ENCODE measurements at regions not wholly inside any gene's neighbourhood (a gene's known extent, or its start where the extent isn't known, plus 50 kb on each side); places are given as distances from the start of the nearest gene placed in this dataset.
A peak's percentile ranks its signal among the peaks of the same experiment; 100 is the strongest.
"Not testable (repeated sequence)": the region's sequence is repeated elsewhere in the genome, so short reads cannot be mapped to it uniquely, and the experiment has no call there.

DNA sequence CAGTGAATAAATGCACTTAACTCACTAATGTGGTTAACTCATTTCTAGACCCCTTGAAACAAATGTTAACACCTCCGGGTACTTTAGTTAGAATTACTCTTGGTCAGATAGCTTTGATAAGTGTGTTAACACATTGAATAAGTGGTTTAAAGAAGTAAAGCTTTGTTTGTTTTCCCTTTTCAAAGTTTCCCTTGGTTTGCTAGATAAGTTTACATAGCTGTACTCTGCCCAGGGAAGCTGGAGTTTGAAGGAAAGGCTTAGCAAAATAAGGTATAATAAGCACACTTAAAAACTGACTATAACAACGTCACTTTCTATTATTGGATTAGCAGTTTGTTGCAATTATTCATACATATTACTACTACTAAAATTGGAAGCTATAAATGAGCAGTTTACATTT, 1233.9 kb upstream of the ADGRL2 start:
- DNase-seq = no peak

DNA sequence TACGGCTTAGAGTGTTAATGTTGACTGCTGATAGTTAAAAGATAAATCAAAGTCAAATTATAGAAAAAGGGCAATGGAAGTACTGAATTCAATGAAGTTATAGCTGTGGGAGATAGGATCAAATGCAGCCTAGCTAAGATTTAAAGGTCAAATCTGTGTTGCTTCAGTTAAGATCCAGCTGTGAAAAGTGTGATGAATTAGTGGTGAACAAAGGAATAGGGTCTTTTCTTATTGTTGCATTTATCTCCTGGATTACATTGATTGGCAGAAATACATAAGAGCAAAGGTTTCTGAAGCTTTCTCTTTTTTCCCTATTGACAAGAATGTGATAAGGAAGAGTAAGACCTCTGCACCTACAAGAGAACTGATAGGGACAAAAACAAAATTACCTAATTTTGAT, 1234.6 kb upstream of the ADGRL2 start:
- DNase-seq = no peak

DNA sequence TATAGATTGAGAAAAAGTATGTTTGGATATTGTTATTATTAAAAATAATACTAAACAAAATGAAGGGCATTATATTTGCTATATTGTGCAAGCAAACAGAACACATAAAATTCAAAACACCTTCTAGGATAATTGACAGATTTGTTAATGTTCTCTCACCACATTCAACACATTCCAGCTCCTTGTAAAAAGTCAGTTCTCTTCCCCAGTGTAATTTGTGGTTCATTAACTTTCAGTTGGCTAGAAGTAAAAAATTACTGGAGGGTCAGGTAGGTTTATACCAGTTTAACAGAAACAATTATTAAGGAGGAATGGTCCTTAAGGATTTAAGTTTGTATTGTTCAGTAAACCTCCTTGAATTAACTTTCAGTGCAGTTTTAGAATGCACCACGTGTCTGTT, 1235.3 kb upstream of the ADGRL2 start:
- no peak for DNase-seq

DNA sequence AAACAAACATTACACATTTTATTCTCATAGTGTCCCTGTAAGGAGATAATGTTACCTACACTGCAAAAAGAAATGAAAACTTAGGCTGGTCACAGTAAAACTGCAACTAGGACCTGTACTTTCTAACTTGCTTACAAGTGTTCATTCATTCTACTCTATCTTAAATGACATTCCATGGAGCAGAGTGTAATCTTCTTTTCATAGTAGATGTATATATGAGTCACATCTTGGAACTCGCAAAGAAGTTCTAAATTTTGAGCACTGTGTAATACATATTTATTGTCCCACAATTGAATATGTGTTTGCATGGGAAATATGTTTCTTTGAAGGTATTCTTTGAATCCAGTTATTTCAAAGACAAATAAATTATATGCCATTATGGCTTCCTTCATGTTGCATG, 1258.5 kb upstream of the ADGRL2 start:
- peak; percentile 43 for DNase-seq

DNA sequence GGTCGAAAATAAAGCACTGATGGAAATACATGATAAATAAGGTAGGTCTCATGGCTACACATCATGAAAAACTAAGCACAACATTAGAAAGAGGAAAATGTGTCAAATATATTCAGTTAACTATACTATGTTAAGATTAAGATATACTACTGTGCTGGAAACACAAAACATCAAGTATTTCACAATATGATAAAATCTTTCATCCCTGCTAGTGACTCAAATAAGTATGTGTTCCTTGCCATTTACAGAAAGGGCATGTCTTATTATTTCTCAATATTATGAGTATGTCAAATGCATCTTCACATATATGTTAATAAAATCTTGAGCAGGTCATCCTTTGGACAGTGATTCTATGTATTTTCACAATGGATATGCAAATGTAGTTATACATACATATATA, 1260.1 kb upstream of the ADGRL2 start:
- DNase-seq = no peak

DNA sequence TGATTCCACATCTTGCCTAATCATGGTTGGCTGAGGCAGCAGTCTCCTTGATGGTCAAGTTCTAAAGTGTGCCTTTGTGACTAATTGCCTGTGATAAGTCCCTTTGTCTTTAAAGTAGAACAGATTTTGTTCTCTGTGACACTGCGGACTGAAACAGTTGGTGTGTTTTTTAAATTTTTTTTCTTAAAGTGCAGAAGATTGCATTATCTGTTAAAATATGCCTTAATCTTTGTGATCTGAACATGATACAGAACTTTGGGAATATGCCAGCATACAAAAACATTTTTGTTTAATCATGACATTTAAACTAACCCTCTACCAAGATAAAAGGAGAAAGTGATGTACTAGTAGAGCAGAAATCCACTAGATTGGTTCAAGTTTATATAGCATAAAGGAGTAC, 1260.6 kb upstream of the ADGRL2 start:
- no peak for DNase-seq

DNA sequence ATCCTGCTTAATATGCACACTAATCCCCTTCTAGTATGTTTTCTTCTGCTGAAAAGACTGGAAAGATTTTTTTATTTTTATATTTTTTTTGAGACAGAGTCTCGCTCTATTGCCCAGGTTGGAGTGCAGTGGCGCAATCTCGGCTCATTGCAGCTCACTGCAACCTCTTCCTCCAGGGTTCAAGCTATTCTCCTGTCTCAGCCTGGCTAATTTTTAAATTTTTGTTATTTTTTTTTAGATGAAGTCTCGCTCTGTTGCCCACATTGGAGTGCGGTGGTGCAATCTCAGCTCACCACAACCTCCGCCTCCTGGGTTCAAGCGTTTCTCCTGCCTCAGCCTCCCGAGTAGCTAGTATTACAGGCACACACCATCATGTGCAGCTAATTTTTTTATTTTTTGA, 1261.4 kb upstream of the ADGRL2 start:
- DNase-seq = not testable (repeated sequence)

DNA sequence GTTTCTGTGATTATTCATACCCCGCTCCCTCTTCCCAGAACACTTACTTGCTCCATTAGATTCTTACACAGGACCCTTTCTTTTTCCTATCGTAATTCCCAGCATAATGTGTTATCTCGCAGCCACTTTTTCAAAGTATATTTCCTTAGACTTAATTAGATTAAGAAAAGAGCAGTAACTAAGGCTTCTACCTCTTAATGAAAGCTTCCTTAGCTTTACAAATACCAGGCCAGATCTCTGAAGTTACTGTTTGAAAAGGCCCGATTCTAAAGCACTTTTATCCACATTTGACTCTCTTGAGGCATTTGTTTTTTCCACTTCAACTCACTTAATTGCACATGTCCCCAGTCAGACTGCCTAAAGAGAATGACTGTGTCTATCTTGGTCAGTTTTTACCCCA, 1264.3 kb upstream of the ADGRL2 start:
- DNase-seq = no peak

DNA sequence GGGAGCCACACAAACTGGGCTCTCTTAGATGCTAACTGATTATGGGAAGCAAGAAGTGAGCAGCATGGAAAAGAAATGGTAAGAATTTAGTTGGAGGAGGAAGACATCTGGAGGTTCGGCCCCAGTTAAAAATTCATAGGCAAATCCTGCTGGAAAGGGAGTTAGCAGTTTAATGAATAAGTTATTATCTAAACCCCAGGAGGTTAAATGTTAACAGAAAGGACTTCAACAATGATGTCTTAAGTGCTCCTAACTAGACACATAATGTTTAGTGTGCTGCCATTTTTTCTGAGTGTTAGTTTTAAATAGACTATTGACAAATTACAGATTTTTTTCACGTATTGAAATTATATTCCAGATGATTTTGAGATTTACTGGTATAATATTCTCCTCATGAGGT, 1265.3 kb upstream of the ADGRL2 start:
- no peak for DNase-seq

DNA sequence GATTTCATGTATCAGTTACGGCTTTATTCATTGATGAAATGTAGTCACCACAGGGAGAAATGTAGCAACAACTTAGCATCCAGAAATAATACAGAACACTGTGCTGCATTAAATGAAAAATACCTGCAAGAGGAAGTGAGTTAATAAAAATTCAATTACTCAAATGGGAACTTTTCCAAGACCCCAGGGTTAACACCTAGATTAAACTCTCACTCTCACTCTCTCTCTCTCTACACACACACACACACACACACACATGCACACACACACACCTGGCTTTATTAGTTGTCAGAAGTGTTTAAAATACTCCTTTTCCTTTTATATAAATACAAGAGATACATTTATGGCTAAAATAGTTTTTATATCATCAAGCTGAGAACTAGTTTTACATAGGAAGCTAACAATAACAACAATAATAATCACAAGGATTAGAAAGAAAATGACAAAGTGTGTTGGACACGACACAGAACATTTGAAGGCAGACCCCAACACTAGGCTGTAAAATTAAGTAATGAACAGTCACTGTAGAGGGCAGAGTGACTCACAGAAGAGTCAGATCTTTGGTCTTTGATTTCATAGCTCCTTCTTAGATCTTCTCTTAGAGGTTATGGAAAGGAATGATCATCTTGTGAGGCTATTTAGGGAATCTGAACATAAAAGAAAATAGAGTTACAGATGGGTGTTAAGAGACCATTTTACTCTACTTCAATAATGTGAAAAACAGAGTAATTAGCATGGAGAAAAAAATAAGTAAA, 1266.0 kb upstream of the ADGRL2 start:
- peak; percentile 23 for DNase-seq

DNA sequence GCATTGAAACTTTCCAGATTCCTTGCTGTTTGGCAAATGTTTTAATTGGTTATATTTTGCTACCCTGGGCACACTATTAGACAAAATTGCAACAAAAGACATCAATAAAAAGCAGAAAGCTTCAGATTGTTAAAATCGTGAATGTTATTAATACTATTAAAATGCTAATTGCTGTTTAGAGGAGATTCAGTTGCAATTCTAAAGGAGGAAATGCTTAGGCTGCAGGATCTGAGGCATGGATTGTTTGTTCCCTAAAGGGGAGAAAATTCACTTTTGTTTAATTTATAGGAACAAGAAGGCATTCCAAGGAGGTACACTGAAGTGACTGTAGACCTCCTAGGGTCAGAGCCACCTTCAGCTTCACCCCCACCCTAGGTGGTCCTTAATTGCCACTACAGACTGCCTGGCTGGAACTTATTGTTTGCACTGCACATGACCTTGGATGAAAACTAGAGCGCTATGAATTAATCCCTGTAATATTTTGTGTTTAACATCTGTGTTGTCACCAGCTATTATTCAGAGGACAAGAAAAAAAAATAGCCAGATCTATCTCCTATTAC, 1266.9 kb upstream of the ADGRL2 start:
- DNase-seq = no peak

DNA sequence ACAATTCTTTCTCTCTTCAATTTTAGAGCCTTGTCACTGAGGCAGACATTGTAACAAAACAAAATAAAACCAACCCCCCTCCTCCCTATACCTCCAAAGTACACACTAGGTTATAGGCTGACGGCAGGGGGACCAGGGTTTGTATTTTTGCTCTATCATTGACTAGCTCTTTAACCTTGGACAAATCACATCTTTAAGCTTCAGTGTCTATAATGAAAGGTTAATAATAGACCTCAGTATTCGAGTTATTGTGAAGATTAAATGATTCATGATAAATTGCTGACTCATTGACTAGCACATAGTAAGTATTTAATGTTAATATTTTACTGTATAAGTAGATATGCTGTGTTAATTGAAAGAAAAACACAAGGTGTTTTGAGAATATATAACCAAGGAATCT, 1267.6 kb upstream of the ADGRL2 start:
- no peak for DNase-seq

DNA sequence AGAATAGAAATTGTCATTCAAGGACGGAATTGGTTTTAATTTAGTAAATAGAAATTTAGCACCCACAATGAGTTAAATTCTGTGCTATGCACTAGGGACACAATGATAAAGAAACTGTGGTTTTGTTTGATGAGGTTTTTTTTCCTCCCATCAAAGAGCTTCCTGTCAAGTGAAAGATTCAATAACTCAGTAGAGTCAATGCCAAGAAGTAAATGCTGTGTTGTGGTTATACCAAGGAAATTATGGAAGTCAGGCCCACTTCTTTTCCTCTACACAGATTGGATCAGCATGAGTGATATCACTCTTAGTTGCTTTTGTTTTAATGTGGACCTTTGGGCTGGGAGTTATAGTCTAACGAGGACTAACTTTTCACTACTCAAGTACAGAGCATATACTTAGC, 1269.6 kb upstream of the ADGRL2 start:
- peak; percentile 28 for DNase-seq

DNA sequence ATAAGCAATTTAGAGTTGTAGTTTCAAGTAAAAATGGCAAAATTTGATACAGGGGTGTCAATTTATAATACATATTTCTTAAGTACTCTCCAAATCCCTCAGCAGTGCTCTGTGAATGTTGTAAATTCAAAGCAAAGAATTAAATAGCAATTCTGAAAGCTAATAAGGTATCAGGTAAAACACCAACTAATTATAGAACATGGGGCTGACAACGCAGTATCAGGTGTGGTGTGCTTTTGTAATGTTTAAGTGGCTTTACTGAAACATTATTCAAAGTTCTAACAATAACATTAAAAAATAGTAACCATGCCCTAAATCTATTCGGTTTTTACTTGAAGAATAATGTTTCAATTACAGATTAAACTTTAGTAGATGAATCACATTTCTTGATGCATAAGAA, 1271.2 kb upstream of the ADGRL2 start:
- DNase-seq = no peak

DNA sequence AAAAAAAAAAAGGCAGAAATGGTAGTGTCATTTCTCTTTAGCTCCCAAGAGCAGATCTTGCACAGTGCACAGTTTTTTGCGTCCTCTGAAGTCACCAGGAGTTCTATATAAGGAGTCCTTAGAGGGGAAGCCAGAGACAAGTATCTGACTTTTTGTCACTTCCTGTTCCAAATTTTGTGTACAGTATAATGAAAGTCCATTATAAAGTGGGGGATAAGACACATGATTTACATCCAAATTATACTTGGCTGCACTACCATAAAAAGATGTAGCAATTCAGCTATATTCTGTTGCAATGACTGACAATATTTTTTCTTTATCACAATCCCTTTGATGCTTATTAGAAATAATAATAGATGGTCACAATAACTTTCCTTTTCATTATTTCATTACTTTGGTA, 1276.9 kb upstream of the ADGRL2 start:
- no peak for DNase-seq

DNA sequence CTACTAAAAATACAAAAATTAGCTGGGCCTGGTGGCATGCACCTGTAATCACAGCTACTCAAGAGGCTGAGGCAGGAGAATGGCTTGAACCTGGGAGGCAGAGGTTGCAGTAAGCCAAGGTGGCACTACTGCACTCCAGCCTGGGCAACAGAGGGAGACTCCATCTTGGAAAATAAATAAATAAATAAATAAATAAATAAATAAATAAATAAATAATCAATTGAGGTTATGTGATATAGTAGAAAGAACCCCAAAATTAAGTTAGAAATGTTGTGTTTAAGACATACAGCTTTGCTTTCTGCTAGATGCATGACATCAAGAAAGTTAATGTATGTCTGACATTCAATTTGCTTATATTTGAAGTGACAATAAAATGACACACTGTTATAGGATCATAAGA, 1277.7 kb upstream of the ADGRL2 start:
- not testable (repeated sequence) for DNase-seq

DNA sequence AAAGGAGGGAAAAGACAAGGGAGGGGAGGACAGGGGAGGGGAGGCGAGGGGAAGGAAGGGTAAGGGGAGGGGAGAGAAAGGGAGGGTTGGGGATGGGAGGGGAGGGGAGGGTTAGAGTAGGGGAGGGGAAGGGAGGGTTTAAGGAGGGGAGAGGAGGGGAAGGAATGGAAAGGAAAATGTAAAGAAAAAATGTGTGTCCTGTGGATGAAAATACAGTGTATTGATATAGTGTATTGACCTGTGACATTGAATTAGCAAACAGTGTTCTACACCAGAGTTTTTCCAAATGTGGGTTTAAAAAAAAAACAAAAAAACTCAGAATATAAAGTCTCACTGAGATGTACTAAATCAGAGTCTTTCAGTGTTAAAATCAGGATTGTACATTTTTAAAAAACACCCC, 1279.8 kb upstream of the ADGRL2 start:
- DNase-seq = no peak

DNA sequence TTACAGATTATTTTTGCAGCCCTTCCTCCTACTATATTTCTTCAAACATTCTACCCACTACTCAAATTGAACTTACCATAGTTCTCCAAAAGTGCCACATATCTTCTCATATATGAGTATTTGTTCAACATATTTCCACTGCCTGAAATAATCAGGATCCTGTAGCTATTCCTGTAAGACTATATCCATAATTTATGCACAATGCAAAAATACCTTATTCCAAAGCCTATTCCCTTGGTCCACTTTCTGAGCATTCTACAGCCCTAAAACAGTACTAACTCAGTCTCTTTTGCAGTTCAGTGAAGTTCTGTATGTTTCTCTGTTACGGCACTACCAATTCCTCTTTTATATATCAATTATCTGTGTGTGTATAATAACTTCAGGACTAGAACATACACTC, 1283.7 kb upstream of the ADGRL2 start:
- no peak for DNase-seq

DNA sequence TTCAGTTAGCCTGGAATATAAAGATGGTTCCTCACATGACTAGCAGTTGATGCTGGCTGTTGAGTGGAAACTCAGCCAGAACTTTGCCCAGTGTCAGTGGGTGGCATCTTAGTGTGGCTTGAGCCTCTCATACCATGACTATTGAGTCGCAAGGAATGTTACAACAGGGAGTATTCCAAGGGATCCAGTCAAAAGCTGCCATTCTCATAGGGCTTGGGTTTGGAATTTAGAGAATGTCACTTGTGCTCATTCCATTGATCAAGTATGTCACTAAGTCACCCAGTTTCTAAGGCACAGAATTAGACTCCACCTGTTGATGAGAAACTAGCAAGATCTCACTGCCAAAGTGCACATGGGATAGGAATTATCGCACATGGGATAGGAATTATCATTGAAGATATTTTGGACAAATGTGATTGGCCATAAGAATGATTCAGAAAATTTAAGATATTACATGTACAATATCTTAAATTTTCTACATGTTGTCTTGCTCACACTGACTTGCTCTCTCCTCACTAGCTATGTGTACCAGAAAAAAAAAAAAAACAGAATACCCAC, 1290.7 kb upstream of the ADGRL2 start:
- no peak for DNase-seq

DNA sequence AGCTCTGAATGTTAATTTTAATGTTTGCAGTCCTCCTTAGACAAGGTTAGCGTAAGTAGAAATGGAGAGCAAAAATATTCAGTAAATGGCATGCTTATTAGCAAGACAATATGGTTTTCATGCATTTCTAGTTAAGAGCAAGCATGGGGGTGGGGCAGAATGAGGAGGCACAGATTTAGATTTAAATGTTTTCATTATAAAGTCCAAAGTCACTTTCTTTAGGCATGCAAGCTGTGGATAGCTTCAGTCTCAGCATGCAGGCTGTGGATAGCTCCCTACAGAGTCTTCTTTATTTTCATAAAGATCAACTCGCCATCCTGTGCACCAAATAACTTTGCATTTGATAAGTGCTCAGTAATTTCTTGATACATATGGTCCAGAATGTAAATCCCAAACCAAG, 1294.5 kb upstream of the ADGRL2 start:
- no peak for DNase-seq

DNA sequence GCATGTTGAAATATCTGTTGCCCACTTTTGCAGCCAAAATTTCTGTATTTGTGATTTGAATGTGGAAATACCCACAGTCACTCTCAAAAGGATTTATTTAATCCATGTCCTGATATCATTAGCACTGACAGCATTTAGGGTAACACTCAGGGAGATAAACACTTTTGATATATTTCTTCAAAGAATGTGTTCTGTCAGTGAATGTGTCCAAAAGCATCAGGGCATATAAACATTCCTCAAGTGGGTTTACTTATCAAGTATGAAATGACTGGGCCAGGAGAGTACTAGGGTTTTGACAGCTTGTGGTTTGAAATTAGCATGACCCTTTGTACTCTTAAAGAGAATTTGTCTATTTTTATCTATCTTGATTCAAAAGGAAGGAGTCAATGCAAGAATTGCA, 1302.1 kb upstream of the ADGRL2 start:
- no peak for DNase-seq

DNA sequence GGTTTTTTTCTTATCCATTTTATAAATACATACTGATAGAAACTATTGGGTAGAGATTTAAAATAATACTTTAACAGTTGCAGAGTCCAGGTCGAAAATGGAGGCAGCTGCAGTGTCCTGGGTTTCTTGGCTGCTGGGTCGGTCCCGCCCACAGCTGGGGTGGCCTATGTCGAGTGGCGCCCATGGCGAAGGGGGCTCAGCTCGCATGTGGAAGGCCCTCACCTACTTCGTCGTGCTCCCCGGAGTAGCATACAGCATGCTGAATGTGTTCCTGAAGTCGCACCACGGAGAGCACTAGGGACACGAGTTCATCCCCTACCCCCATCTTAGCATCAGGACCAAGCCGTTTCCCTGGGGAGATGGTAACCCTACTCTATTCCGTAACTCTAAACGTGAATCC, 1304.9 kb upstream of the ADGRL2 start:
- DNase-seq = no peak

DNA sequence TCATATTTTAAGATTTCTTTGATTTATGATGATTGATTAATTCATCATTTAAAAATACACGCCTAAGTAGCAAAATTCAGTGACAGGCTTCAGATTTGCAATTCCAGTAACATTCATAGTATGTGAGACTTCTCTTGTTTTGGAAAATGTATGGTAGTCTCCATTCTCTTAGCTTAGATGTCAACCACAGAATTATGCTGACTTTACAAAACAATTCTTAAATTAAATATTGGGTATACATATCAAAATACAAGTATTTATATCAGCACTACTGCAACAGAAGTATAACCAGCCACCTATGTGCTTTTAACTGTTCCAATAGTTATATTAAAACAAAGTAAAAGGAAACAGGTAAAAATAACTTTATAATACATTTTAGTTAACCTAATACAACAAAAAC, 1328.6 kb upstream of the ADGRL2 start:
- DNase-seq = no peak

DNA sequence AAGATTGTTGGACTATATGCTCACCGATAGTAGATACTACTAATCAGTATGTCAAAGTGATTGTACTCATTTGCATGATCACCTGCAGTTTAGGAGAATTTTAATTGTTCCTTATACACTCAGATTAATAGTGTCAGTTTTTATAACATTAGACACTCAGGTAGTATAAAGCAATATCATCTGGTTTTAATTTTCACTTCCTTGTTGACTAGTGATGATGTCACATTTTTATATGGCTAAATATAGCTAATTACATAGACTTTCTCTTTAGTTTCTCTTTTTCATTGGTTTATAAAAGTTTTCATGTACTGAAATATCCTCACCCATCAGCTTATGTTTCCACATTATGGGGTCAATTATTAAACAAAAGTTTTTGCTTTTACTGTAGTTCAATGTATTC, 1332.4 kb upstream of the ADGRL2 start:
- DNase-seq = no peak

DNA sequence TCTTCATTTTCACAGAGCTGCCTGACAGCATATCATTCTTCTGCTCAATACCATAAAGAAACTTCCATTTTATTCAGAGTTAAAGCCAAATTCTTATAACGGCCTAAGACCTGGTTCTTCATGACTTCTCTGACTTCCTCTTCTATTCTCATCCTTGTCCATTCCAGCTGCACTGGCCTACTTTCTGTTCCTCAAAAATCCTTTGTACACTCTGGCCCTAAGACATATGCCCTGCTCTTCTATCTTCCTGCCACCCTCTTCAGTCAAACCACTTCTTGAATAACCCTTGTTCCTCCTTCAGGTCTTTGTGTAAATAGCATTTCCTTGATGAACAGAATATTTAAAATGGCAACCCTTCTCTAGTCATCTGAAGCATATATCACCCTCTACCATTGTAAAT, 1338.7 kb upstream of the ADGRL2 start:
- DNase-seq = no peak
